Esophagus muscularis mucosa (tissue), 4 donors: ENCODE measurements at regions not wholly inside any gene's neighbourhood (a gene's known extent, or its start where the extent isn't known, plus 50 kb on each side); places are given as distances from the start of the nearest gene placed in this dataset.

Experiments used
- DNase-seq: peaks from one replicate; pipeline ENCODE4 v3.0.0-alpha.2; 2017; ENCODE audit errors: extremely low spot score
- H3K27ac ChIP-seq, 4 donors: fragments of 200-600 bp; sonication (generic); replicated peaks in 1 of 4; 1 replicate in 3 of 4; 2 replicates in 1 of 4; pipeline ENCODE4 v1.5.1; 2016 to 2019; ENCODE audit warnings: mild to moderate bottlenecking in 1 of 4
- H3K27me3 ChIP-seq, 4 donors: fragments of 200-600 bp; sonication (generic); one replicate each; pipeline versions ENCODE4 v1.5.1 to v1.6.0; 2016 to 2019
- H3K36me3 ChIP-seq, 4 donors: fragments of 200-600 bp; sonication (generic); one replicate each; pipeline ENCODE4 v1.5.1; 2016 to 2019
- H3K4me1 ChIP-seq, 4 donors: fragments of 200-600 bp; sonication (generic); one replicate each; pipeline ENCODE4 v1.5.1; 2016 to 2019
- H3K4me3 ChIP-seq, 4 donors: fragments of 200-600 bp; sonication (generic); 1 replicate in 2 of 4; 2 replicates in 2 of 4; pipeline ENCODE4 v1.5.1; 2016 to 2019; ENCODE audit warnings: mild to moderate bottlenecking in 4 of 4, moderate library complexity in 1 of 4
- H3K9me3 ChIP-seq, 4 donors: fragments of 200-600 bp; sonication (generic); 1 replicate in 3 of 4; 2 replicates in 1 of 4; pipeline ENCODE4 v1.5.1; 2016 to 2019
- CTCF ChIP-seq, 3 experiments: fragments of 200-600 bp in 2 of 3; fragments of 450-650 bp in 1 of 3; sonication (generic) in 2 of 3; IDR thresholded peaks; one replicate each; pipeline ENCODE4 v1.5.1; 2017 to 2019; ENCODE audit warnings: antibody characterized with exemption in 3 of 3, mild to moderate bottlenecking in 2 of 3, moderate library complexity in 1 of 3
- EP300 ChIP-seq: sonication (generic); formaldehyde crosslinking; IDR thresholded peaks from one replicate; pipeline ENCODE4 v1.6.1; 2017; ENCODE audit warnings: antibody characterized with exemption
- POLR2A ChIP-seq: fragments of 450-650 bp; IDR thresholded peaks from one replicate; pipeline ENCODE4 v1.6.1; 2017; ENCODE audit warnings: antibody characterized with exemption, moderate library complexity, mild to moderate bottlenecking, low read depth
- POLR2AphosphoS5 ChIP-seq, 2 donors: sonication (generic); formaldehyde crosslinking; IDR thresholded peaks; one replicate each; pipeline ENCODE4 v1.6.1; 2017; ENCODE audit warnings: antibody characterized with exemption in 2 of 2
- WGBS: methylation state at CpG from one replicate; pipeline ENCODE4 v1.1.5; 2018; 5-methylcytosine and 5-hydroxymethylcytosine counted together
- intact Hi-C: fragments of 100-400 bp; cut with DNase I; formaldehyde crosslinking; loops from one replicate; pipeline ENCODE4 v1.15.1; 2023

GRCh38 chr14:106848330-106849121, 1322.1 kb downstream of the TMEM121 start:
- 70% methylated on average over 3 of the region's 3 CpGs for WGBS
- Histone ChIP-seq H3K36me3 (no peaks in the 10 kb centered on the region), H3K4me3 (no peak overlapping the region), H3K27me3 (peaks cover 0 to 59% (median 0%) of the 10 kb centered on the region in 4 donors), H3K27ac (no peak overlapping the region), H3K9me3 (no peaks in the 10 kb centered on the region), H3K4me1 (peaks cover 0 to 3% (median 0%) of the 10 kb centered on the region in 4 donors)
- intact Hi-C loops = no loop called here
- DNase-seq = no peak
- TF ChIP-seq POLR2AphosphoS5 (IDR thresholded peaks at IDR 0.05) (no peak), EP300 (no peak), POLR2A (no peak), CTCF (IDR thresholded peaks at IDR 0.05) (no peak)

DNA sequence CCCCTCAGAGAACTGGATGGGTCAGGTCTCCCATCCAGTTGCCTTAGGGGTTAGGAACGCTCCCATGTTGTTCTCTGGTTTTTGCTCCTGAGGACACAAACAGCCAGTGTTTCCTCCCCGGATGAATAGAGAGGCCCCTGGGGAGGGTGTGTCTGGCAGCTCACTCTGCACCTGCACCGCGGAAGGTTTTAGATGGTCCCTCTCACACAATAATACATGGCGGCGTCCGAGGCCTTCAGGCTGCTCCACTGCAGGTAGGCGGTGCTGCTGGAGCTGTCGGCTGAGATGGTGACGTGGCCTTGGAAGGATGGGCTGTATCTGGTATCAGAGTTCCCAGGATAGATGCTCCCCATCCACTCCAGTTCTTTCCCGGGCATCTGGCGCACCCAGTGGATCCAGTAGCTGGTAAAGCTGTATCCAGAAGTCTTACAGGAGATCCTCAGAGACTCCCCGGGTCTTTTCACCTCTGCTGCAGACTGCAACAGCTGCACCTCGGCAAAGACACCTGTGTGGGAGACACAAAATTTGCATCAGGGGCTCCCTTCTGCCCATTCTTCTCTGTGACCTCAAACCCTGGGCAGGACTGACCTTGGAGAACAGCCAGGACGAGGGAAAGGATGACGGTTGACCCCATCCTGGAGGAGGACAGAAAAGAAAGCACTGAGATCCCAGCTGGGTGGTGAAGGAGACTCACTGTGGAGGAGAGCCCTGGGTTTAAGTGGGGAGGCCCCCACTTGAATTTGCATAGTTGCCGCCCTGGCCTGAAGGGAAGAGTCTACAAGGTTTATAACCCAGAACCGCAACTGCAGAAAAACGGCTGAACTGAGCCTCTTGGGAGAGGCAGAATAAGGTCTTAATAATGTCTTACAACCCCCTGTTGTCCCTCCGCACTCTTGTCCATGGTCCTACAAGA, 1324.8 kb downstream of the TMEM121 start:
- Histone ChIP-seq H3K27ac (no peak overlapping the region), H3K4me3 (no peak overlapping the region), H3K27me3 (peaks cover 0 to 42% (median 0%) of the 10 kb centered on the region in 4 donors), H3K36me3 (no peaks in the 10 kb centered on the region), H3K9me3 (no peaks in the 10 kb centered on the region), H3K4me1 (no peaks in the 10 kb centered on the region)
- intact Hi-C loops = no loop called here
- WGBS = 79% methylated on average over 18 of the region's 20 CpGs
- no peak for DNase-seq
- TF ChIP-seq CTCF (IDR thresholded peaks at IDR 0.05) (no peak), POLR2AphosphoS5 (IDR thresholded peaks at IDR 0.05) (no peak), POLR2A (no peak), EP300 (no peak)

GRCh38 chr14:106872611-106873446, 1346.4 kb downstream of the TMEM121 start:
- H3K4me1 ChIP-seq = no peaks in the 10 kb centered on the region
- H3K9me3 ChIP-seq = no peaks in the 10 kb centered on the region
- H3K4me3 ChIP-seq = no peak overlapping the region
- intact Hi-C loops = no loop called here
- WGBS = 57% methylated on average over 22 of the region's 23 CpGs
- no peak overlapping the region for H3K27ac ChIP-seq
- no peak for DNase-seq
- H3K36me3 ChIP-seq = no peaks in the 10 kb centered on the region
- peaks cover 0 to 82% (median 0%) of the 10 kb centered on the region in 4 donors for H3K27me3 ChIP-seq
- TF ChIP-seq CTCF (IDR thresholded peaks at IDR 0.05) = peak in 1 of 3 experiments; percentile 2
- no peak for TF ChIP-seq POLR2AphosphoS5 (IDR thresholded peaks at IDR 0.05)

GRCh38 chr14:106874350-106874749, 1348.0 kb downstream of the TMEM121 start:
- no peaks in the 10 kb centered on the region for H3K36me3 ChIP-seq
- peaks cover 0 to 84% (median 0%) of the 10 kb centered on the region in 4 donors for H3K27me3 ChIP-seq
- intact Hi-C loops = no loop called here
- no peak overlapping the region for H3K27ac ChIP-seq
- no peak overlapping the region for H3K4me3 ChIP-seq
- TF ChIP-seq POLR2AphosphoS5 (IDR thresholded peaks at IDR 0.05) = no peak
- no peak for TF ChIP-seq EP300
- TF ChIP-seq CTCF (IDR thresholded peaks at IDR 0.05) = no peak
- TF ChIP-seq POLR2A = no peak
- DNase-seq = no peak
- H3K4me1 ChIP-seq = no peaks in the 10 kb centered on the region
- no peaks in the 10 kb centered on the region for H3K9me3 ChIP-seq
- 49% methylated on average over 4 of the region's 4 CpGs for WGBS
